Stimulated activated naive CD4-positive, alpha-beta T cell (primary cell): ENCODE measurements at regions not wholly inside any gene's neighbourhood (a gene's known extent, or its start where the extent isn't known, plus 50 kb on each side); places are given as distances from the start of the nearest gene placed in this dataset.
"Not testable (repeated sequence)": the region's sequence is repeated elsewhere in the genome, so short reads cannot be mapped to it uniquely, and the experiment has no call there.

Source experiments
- DNase-seq, 6 experiments: peaks; one replicate each; lab custom pipeline; 2025; lab: John Stamatoyannopoulos, UW

GRCh38 chrX:140447150-140447549, 57.7 kb downstream of the SOX3 start:
- DNase-seq = no peak

- no peak for DNase-seq
Observed at GRCh38 chrX:140440876-140441275, 64.0 kb downstream of the SOX3 start.

- no peak for DNase-seq
Observed at GRCh38 chrX:140439476-140439875, 65.4 kb downstream of the SOX3 start.

- no peak for DNase-seq
Observed at GRCh38 chrX:140434347-140434746, 70.5 kb downstream of the SOX3 start.

GRCh38 chrX:140433582-140433981, 71.3 kb downstream of the SOX3 start:
- DNase-seq = no peak

- DNase-seq = no peak
Observed at GRCh38 chrX:140432346-140433175, 72.3 kb downstream of the SOX3 start.

- DNase-seq = no peak
Observed at GRCh38 chrX:140431521-140431920, 73.3 kb downstream of the SOX3 start.

GRCh38 chrX:140425712-140426395, 79.0 kb downstream of the SOX3 start:
- DNase-seq = no peak

- no peak for DNase-seq
Observed at GRCh38 chrX:140422501-140422900, 82.4 kb downstream of the SOX3 start.

- not testable (repeated sequence) for DNase-seq
Observed at GRCh38 chrX:140402131-140402530, 102.7 kb downstream of the SOX3 start.

GRCh38 chrX:140396326-140396725, 108.5 kb downstream of the SOX3 start:
- not testable (repeated sequence) for DNase-seq

- no peak for DNase-seq
Observed at GRCh38 chrX:140393507-140393906, 111.4 kb downstream of the SOX3 start.

GRCh38 chrX:140391313-140391712, 113.6 kb downstream of the SOX3 start:
- no peak for DNase-seq

GRCh38 chrX:140389331-140389730, 115.5 kb downstream of the SOX3 start:
- no peak for DNase-seq

GRCh38 chrX:140362861-140363260, 142.0 kb downstream of the SOX3 start:
- DNase-seq = no peak

- DNase-seq = no peak
Observed at GRCh38 chrX:140360924-140361323, 143.9 kb downstream of the SOX3 start.

- DNase-seq = peak in 1 of 6 experiments; percentile 6
Observed at GRCh38 chrX:140360284-140360683, 144.6 kb downstream of the SOX3 start.

- DNase-seq = no peak
Observed at GRCh38 chrX:140355922-140356321, 148.9 kb downstream of the SOX3 start.

GRCh38 chrX:140355429-140355828, 149.4 kb downstream of the SOX3 start:
- no peak for DNase-seq

GRCh38 chrX:140354431-140355120, 150.3 kb downstream of the SOX3 start:
- DNase-seq = no peak

GRCh38 chrX:140346729-140347128, 158.1 kb downstream of the SOX3 start:
- no peak for DNase-seq

- DNase-seq = no peak
Observed at GRCh38 chrX:140343226-140343868, 161.5 kb downstream of the SOX3 start.
